Stomach (tissue), 8 donors: ENCODE measurements at regions not wholly inside any gene's neighbourhood (a gene's known extent, or its start where the extent isn't known, plus 50 kb on each side); places are given as distances from the start of the nearest gene placed in this dataset.

Source experiments
- DNase-seq, 2 donors: peaks; one replicate each; pipeline versions ENCODE4 v3.0.0 to v3.0.0-alpha.2; 2013 to 2019
- H3K27ac ChIP-seq, 5 donors: fragments of 200-600 bp in 4 of 5; sonication (generic) in 4 of 5; one replicate each; pipeline ENCODE4 v1.5.1; 2013 to 2019; ENCODE audit warnings: mild to moderate bottlenecking in 1 of 5, moderate library complexity in 1 of 5
- H3K27me3 ChIP-seq, 3 donors: fragments of 200-600 bp; sonication (generic); one replicate each; pipeline ENCODE4 v1.5.1; 2017 to 2019; ENCODE audit warnings: mixed run types in 1 of 3
- H3K36me3 ChIP-seq, 4 donors: fragments of 200-600 bp; sonication (generic); 1 replicate in 3 of 4; 2 replicates in 1 of 4; pipeline ENCODE4 v1.5.1; 2016 to 2019
- H3K4me1 ChIP-seq, 4 donors: fragments of 200-600 bp; sonication (generic); one replicate each; pipeline ENCODE4 v1.5.1; 2016 to 2019
- H3K4me3 ChIP-seq, 4 donors: fragments of 200-600 bp; sonication (generic) in 3 of 4; one replicate each; pipeline ENCODE4 v1.5.1; 2016 to 2019; ENCODE audit warnings: mild to moderate bottlenecking in 1 of 4
- H3K9me3 ChIP-seq, 4 donors: fragments of 200-600 bp; sonication (generic); one replicate each; pipeline ENCODE4 v1.5.1; 2016 to 2019
- EP300 ChIP-seq: sonication (generic); formaldehyde crosslinking; IDR thresholded peaks from one replicate; pipeline ENCODE4 v1.6.1; 2017; ENCODE audit warnings: antibody characterized with exemption
- POLR2A ChIP-seq, 4 donors: fragments of 450-650 bp; IDR thresholded peaks; one replicate each; pipeline ENCODE4 v1.6.1; 2016; ENCODE audit warnings: antibody characterized with exemption in 4 of 4, control low read depth in 2 of 4, mild to moderate bottlenecking in 1 of 4, moderate library complexity in 1 of 4
- POLR2AphosphoS5 ChIP-seq, 3 donors: sonication (generic); formaldehyde crosslinking; IDR thresholded peaks; one replicate each; pipeline ENCODE4 v1.6.1; 2016; ENCODE audit warnings: antibody characterized with exemption in 3 of 3
- WGBS, 5 donors: extraction: QIAGEN DNeasy Blood & Tissue Kit in 3 of 5; methylation state at CpG; one replicate each; pipeline versions ENCODE4 v1.1.5 to v1.1.7; 2013 to 2018; 5-methylcytosine and 5-hydroxymethylcytosine counted together
- intact Hi-C: fragments of 100-400 bp; cut with DNase I; formaldehyde crosslinking; loops from one replicate; pipeline ENCODE4 v1.15.1; 2023; ENCODE audit warnings: low total_unique reads
- TF ChIP-seq, protein P1 (sequence below), 7 experiments: fragments of 450-650 bp in 4 of 7; fragments of 200-600 bp in 3 of 7; sonication (generic) in 3 of 7; IDR thresholded peaks; one replicate each; pipeline ENCODE4 v1.5.1; 2016 to 2019; ENCODE audit warnings: antibody characterized with exemption in 7 of 7, control low read depth in 2 of 7, mild to moderate bottlenecking in 1 of 7
- donor health status: healthy with polysubstance abuse.
- donor health status: Bipolar disorder and iron deficiency.
- donor health status: healthy.

DNA sequence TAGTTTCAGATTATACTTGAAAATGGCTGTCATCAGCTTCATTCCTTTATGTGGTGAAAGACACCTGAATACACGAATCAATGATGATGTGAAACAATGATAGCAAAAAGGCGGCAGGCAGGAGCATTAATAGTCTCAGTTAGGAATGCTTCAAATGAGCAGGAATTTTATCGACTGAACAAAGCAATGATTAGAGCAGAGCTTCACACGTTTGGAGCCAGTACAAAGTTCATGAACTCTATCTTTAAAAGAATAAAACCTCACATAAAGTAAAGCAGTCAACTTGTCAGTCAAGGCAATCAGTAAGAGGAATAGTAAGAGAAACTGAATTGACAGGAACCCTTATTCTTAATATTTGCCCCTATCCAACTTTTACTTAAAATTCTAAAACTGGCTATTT, 78.4 kb upstream of the SERTAD2 start:
- intact Hi-C loops = no loop called here
- TF ChIP-seq POLR2AphosphoS5 (IDR thresholded peaks at IDR 0.05) (no peak), EP300 (no peak), POLR2A (IDR thresholded peaks at IDR 0.05) (no peak)
- TF ChIP-seq, protein P1, sequence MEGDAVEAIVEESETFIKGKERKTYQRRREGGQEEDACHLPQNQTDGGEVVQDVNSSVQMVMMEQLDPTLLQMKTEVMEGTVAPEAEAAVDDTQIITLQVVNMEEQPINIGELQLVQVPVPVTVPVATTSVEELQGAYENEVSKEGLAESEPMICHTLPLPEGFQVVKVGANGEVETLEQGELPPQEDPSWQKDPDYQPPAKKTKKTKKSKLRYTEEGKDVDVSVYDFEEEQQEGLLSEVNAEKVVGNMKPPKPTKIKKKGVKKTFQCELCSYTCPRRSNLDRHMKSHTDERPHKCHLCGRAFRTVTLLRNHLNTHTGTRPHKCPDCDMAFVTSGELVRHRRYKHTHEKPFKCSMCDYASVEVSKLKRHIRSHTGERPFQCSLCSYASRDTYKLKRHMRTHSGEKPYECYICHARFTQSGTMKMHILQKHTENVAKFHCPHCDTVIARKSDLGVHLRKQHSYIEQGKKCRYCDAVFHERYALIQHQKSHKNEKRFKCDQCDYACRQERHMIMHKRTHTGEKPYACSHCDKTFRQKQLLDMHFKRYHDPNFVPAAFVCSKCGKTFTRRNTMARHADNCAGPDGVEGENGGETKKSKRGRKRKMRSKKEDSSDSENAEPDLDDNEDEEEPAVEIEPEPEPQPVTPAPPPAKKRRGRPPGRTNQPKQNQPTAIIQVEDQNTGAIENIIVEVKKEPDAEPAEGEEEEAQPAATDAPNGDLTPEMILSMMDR (IDR thresholded peaks at IDR 0.05) = no peak
- Histone ChIP-seq H3K36me3 (no peaks in the 10 kb centered on the region), H3K9me3 (no peaks in the 10 kb centered on the region), H3K4me3 (no peak overlapping the region), H3K4me1 (peaks cover 10 to 42% (median 36%) of the 10 kb centered on the region in 4 donors), H3K27ac (peak overlapping the region in 4 of 5 donors; percentile 56 to 86 (median 80)), H3K27me3 (no peaks in the 10 kb centered on the region)
- DNase-seq = no peak
- 47 to 67% (median 54%) methylated on average over 4 of the region's 4 CpGs for WGBS, 5 donors

DNA sequence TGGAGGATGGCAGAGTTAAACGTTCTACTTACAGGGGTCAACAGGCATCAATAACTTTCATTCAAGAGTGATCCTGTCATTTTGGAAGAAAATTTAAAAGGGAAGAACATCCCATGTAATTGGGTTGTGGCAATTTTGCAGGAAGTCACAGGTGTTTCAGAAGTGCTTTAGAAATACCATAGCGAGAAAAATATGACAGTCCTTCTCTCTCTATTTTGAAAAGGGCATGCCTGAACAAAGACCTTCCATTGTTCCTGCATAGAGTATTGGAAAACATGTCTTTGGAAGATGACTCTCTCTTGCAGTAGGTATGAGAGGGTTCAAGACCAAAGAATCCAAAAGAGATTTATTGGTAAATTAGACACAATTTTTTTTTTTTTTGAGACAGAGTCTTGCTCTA, 81.8 kb upstream of the SERTAD2 start:
- Histone ChIP-seq H3K9me3 (no peaks in the 10 kb centered on the region), H3K27ac (no peak overlapping the region), H3K4me3 (no peak overlapping the region), H3K36me3 (no peaks in the 10 kb centered on the region), H3K27me3 (no peaks in the 10 kb centered on the region), H3K4me1 (peaks cover 0 to 20% (median 13%) of the 10 kb centered on the region in 4 donors)
- intact Hi-C loops = no loop called here
- no peak for DNase-seq
- TF ChIP-seq, protein P1 (IDR thresholded peaks at IDR 0.05) = no peak
- TF ChIP-seq EP300 = no peak
- no peak for TF ChIP-seq POLR2A (IDR thresholded peaks at IDR 0.05)
- TF ChIP-seq POLR2AphosphoS5 (IDR thresholded peaks at IDR 0.05) = no peak
- 75 to 80% (median 78%) methylated on average over 2 of the region's 2 CpGs for WGBS, 5 donors

DNA sequence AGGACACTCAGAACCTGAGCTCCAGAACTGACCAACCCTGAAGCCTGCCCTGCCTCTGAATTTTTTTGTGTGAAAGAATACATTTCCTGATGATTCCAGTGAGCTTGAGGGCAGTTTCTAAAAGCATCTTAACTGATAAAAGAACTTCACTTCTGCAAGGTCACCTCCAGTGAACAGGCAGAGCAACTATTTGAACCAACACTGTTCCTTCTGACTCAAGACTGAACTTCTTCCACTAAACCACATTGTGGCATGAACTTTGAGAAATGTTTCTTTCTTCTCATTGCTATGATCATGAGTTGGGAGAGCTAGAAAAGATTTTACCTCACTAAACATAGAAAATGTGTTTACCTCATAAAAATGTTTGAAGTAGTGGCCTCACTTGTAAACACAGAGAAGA, 83.8 kb upstream of the SERTAD2 start:
- peak in 1 of 2 donors; percentile 26 for DNase-seq
- intact Hi-C loops = no loop called here
- Histone ChIP-seq H3K4me1 (no peaks in the 10 kb centered on the region), H3K9me3 (no peaks in the 10 kb centered on the region), H3K27ac (no peak overlapping the region), H3K4me3 (no peak overlapping the region), H3K27me3 (no peaks in the 10 kb centered on the region), H3K36me3 (no peaks in the 10 kb centered on the region)
- TF ChIP-seq POLR2A (IDR thresholded peaks at IDR 0.05) (no peak), POLR2AphosphoS5 (IDR thresholded peaks at IDR 0.05) (no peak), EP300 (no peak)
- TF ChIP-seq, protein P1 (IDR thresholded peaks at IDR 0.05) = no peak

DNA sequence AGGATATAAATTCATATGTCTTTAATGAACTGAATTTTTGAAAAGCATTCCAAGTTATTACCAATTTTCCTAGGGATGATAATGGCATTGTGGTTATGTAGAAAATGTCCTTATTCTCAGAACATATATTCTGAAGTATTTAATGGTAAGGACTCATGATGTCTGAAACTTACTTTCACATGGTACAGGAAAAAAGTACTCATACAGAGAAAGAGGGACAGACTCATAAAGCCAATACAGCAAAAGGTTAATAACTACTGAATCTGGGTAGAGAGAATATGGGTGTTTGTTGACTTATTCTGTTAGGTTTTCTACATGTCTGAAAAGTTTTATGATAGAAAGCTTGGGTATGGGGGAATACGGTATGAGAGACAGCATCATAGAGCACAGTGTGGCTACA, 84.3 kb upstream of the SERTAD2 start:
- no peak for DNase-seq

More for the DNA sequence above, 84.3 kb upstream of the SERTAD2 start:
- Histone ChIP-seq H3K4me1 (no peaks in the 10 kb centered on the region), H3K27me3 (no peaks in the 10 kb centered on the region), H3K9me3 (no peaks in the 10 kb centered on the region), H3K27ac (no peak overlapping the region), H3K36me3 (no peaks in the 10 kb centered on the region), H3K4me3 (no peak overlapping the region)
- TF ChIP-seq POLR2AphosphoS5 (IDR thresholded peaks at IDR 0.05) (no peak), EP300 (no peak), POLR2A (IDR thresholded peaks at IDR 0.05) (no peak)
- TF ChIP-seq, protein P1 (IDR thresholded peaks at IDR 0.05) = no peak
- intact Hi-C loops = no loop called here
- 84 to 96% (median 95%) methylated on average over 1 of the region's 1 CpG for WGBS, 5 donors
